Endothelial cell (in vitro differentiated cells): ENCODE measurements at regions not wholly inside any gene's neighbourhood (a gene's known extent, or its start where the extent isn't known, plus 50 kb on each side); places are given as distances from the start of the nearest gene placed in this dataset.
"Not testable (repeated sequence)": the region's sequence is repeated elsewhere in the genome, so short reads cannot be mapped to it uniquely, and the experiment has no call there.

Experiments used
- DNase-seq: peaks from one replicate; pipeline ENCODE4 v3.0.0; 2021; ENCODE audit warnings: low spot score
- H3K27ac Mint-ChIP-seq: one replicate; pipeline ENCODE4 v1.8.0; 2021; ENCODE audit warnings: mixed read lengths, inconsistent platforms; ENCODE audit not compliant: unreplicated experiment
- H3K27me3 Mint-ChIP-seq: one replicate; pipeline ENCODE4 v1.8.0; 2021; ENCODE audit warnings: mild to moderate bottlenecking, moderate library complexity, mixed read lengths, inconsistent platforms; ENCODE audit not compliant: unreplicated experiment
- H3K36me3 Mint-ChIP-seq: one replicate; pipeline ENCODE4 v1.8.0; 2021; ENCODE audit warnings: mild to moderate bottlenecking, low read depth, mixed read lengths, inconsistent platforms; ENCODE audit not compliant: unreplicated experiment
- H3K4me1 Mint-ChIP-seq: one replicate; pipeline ENCODE4 v1.8.0; 2021; ENCODE audit warnings: mild to moderate bottlenecking, mixed read lengths, inconsistent platforms; ENCODE audit not compliant: unreplicated experiment
- H3K4me3 Mint-ChIP-seq: one replicate; pipeline ENCODE4 v1.8.0; 2021; ENCODE audit warnings: mild to moderate bottlenecking, mixed read lengths, inconsistent platforms; ENCODE audit not compliant: unreplicated experiment
- H3K9me3 Mint-ChIP-seq: one replicate; pipeline ENCODE4 v1.8.0; 2021; ENCODE audit warnings: mixed read lengths, inconsistent platforms; ENCODE audit not compliant: unreplicated experiment
- TF ChIP-seq, protein P1 (sequence below): fragments of 200-600 bp; sonication (generic); IDR thresholded peaks from one replicate; pipeline ENCODE4 v1.5.0; 2021; ENCODE audit warnings: antibody characterized with exemption; ENCODE audit not compliant: unreplicated experiment

- H3K36me3 Mint-ChIP-seq = no peaks in the 10 kb centered on the region
- DNase-seq = no peak
- H3K27ac Mint-ChIP-seq = no peak overlapping the region
- peaks cover 3% of the 10 kb centered on the region for H3K27me3 Mint-ChIP-seq
- H3K4me1 Mint-ChIP-seq = peaks cover 14% of the 10 kb centered on the region
- no peaks in the 10 kb centered on the region for H3K9me3 Mint-ChIP-seq
- TF ChIP-seq, protein P1, sequence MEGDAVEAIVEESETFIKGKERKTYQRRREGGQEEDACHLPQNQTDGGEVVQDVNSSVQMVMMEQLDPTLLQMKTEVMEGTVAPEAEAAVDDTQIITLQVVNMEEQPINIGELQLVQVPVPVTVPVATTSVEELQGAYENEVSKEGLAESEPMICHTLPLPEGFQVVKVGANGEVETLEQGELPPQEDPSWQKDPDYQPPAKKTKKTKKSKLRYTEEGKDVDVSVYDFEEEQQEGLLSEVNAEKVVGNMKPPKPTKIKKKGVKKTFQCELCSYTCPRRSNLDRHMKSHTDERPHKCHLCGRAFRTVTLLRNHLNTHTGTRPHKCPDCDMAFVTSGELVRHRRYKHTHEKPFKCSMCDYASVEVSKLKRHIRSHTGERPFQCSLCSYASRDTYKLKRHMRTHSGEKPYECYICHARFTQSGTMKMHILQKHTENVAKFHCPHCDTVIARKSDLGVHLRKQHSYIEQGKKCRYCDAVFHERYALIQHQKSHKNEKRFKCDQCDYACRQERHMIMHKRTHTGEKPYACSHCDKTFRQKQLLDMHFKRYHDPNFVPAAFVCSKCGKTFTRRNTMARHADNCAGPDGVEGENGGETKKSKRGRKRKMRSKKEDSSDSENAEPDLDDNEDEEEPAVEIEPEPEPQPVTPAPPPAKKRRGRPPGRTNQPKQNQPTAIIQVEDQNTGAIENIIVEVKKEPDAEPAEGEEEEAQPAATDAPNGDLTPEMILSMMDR = no peak
- no peak overlapping the region for H3K4me3 Mint-ChIP-seq
Measured at GRCh38 chr7:140273417-140273816, 96.6 kb upstream of the KDM7A start.

DNA sequence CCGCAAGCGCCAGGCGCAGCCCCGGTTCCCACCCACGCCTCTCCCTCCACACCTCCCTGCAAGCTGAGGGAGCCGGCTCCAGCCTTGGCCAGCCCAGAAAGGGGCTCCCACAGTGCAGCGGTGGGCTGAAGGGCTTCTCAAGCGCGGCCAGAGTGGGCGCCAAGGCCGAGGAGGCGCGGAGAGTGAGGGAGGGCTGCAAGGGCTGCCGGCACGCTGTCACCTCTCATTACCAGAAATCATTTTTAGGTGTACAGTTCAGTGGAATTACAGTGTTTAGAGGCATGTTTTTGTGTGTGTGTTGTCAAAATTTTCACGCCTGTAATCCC lies 94.8 kb upstream of the KDM7A start:
- H3K4me1 Mint-ChIP-seq = peaks cover 14% of the 10 kb centered on the region
- not testable (repeated sequence) for H3K27me3 Mint-ChIP-seq, DNase-seq, H3K36me3 Mint-ChIP-seq, H3K4me3 Mint-ChIP-seq, H3K9me3 Mint-ChIP-seq, H3K27ac Mint-ChIP-seq

DNA sequence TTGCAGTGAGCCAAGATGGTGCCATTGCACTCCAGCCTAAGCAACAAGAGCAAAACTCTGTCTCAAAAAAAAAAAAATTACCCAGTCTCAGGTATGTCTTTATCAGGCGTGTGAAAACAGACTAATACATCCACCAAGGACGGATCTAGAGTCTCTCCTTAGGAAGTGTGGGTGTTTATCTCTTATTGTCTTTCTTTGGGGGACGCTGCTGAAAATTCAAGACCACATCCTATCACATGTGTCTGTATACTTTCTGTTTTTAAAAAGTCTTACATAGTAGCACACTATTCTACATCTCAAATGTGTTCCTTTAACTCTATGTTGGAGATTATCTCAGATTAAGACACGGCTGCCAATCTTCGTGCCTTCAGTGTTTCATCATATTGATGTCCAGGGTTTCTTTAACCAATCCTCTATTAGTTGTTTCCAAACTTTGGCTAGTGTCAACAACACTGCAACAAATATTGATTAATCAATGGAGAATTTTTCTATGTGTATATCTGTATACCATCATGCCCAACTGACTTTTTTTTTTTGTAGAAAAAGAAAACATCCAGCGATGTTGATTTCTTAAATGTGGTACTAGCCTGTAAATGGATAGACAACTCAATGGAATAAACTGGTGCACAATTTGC lies 92.3 kb upstream of the KDM7A start:
- H3K36me3 Mint-ChIP-seq = no peaks in the 10 kb centered on the region
- no peaks in the 10 kb centered on the region for H3K4me1 Mint-ChIP-seq
- TF ChIP-seq, protein P1 = no peak

GRCh38 chr7:140267381-140268226 lies 90.8 kb upstream of the KDM7A start:
- TF ChIP-seq, protein P1 = no peak
- H3K4me1 Mint-ChIP-seq = no peaks in the 10 kb centered on the region
- no peak overlapping the region for H3K27ac Mint-ChIP-seq
- H3K9me3 Mint-ChIP-seq = no peaks in the 10 kb centered on the region
- H3K36me3 Mint-ChIP-seq = no peaks in the 10 kb centered on the region
- no peak overlapping the region for H3K4me3 Mint-ChIP-seq
- peaks cover 3% of the 10 kb centered on the region for H3K27me3 Mint-ChIP-seq
- no peak for DNase-seq

More for the DNA sequence above, 92.3 kb upstream of the KDM7A start:
- peaks cover 3% of the 10 kb centered on the region for H3K27me3 Mint-ChIP-seq
- no peak for DNase-seq
- H3K4me3 Mint-ChIP-seq = no peak overlapping the region
- no peak overlapping the region for H3K27ac Mint-ChIP-seq
- no peaks in the 10 kb centered on the region for H3K9me3 Mint-ChIP-seq

DNA sequence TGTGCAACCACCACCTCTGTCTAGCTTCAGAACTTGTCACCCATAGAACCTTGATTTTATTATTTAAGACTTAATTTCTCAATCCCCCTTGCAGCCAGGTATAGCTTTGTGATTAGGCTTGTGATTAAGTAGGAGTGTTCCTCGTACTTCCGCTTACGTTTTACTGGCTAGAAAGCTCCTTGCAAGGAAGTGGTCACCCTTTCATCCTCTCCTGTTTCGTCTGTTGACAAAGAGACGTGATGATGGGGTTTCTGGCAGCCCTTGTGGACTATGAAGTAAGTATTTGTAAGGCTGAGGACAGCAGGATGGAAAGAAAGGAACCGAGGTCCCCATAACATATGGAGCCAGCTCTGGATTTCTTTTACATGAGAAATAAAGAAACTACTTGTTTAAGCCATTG lies 86.5 kb upstream of the KDM7A start:
- no peak overlapping the region for H3K4me3 Mint-ChIP-seq
- DNase-seq = no peak
- peaks cover 1% of the 10 kb centered on the region for H3K27me3 Mint-ChIP-seq
- H3K9me3 Mint-ChIP-seq = no peaks in the 10 kb centered on the region
- H3K36me3 Mint-ChIP-seq = no peaks in the 10 kb centered on the region
- H3K4me1 Mint-ChIP-seq = peaks cover 12% of the 10 kb centered on the region
- TF ChIP-seq, protein P1 = no peak
- H3K27ac Mint-ChIP-seq = no peak overlapping the region
